ENCODE measurements at regions not wholly inside any gene's neighbourhood (a gene's known extent, or its start where the extent isn't known, plus 50 kb on each side); places are given as distances from the start of the nearest gene placed in this dataset.

DNA sequence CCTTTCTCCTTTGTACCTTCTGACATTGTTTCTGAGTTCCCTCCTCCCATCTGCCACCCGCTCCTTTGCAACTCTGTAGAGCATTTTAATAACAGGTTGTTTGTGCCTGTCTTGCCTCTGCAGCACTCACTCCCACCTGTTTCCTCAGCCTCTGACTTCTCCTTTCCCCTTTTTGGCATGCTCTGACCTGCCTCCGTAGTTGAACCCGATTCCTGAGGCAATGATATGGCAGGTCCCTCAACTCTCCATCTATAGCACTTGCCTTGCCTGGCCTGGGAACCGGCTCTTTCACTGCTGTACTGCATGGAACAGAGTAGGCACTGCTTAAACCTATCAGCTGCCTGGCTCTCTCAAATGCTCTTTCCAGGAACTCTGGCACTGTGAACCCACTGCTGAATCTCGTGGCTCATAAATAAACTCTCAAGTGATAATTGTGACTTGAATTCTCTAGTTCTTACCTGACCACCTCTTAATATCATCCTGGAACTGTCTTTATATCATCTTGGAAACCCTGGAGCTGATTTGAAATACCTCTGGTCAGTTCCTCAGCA is 50.3 kb downstream of the UTRN start:
- no peak for DNase-seq

- no peak for DNase-seq
Measured at GRCh38 chr6:144335914-144336313, 50.8 kb downstream of the UTRN start.

DNA sequence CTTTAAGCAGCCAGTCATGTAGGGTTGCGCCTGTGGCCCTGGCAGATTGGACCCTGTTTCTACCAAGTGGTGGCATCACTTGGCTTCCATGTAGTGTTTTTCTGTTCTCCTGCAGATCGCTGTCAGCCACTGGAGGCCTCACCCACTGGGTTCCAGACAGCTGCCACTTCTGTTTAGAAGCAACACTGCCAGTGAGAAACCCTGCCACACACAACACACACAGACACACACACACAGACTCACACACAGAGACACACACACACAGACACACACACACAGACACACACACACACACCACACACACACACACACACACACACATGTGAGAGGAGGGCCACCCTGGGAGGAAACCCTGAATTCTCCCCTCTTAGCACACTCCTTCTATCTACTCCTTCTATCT is 51.8 kb downstream of the UTRN start:
- DNase-seq, result no peak

DNA sequence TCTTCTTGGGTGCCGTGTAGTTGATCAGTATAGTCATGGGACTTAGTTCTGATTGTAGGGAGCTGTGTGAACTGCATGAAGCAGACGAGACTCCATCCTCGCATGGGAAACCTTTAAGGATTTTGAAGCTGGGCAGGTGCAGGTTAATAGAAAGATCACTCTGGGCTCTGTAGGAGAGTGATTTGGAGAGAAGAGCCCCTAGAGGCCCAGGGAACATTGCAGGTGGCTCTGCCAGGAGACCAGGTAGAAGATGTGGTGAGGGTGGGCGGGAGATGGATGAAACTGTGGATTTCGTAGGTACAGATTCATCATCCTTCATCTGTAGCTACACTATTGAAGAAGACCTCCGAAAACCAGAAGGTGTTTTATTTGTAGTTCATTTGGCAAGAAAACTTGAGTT is 53.3 kb downstream of the UTRN start:
- no peak for DNase-seq

DNA sequence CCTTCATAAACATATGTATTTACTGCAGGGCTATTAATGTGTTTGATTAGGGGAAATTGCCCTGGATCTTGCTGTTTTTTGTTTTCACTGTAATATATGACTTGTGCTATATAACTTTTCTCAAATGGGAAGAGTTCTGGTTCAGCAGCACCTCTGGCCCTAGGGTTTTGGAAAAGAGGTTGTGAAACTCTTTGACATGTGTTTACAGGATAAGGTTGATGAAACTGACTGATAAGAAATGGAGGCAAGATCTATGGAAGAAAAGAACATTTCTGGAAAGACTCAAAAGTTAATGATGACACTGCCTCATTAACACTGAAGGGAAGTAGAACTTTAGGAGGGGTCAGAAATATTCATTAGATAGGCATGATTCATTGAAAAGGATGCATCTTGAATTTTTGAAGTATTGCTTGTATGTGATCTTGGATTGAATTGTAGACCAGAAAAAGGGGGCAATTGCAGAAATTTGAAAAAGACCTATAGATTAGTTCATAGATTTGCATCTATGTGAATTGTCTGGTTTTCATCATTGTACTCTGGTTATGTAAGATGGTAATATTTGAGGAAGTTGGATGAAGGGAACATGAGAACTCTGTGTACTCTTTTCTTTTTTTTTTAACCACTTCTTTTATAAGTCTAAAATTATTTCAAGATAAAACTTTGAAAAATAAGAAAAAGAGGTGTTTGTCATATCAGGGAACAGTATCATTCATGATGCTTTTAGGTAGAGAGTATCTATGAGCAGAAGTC is 54.0 kb downstream of the UTRN start:
- no peak for DNase-seq

- DNase-seq, result no peak
Measured at GRCh38 chr6:144339859-144340452, 54.8 kb downstream of the UTRN start.

GRCh38 chr6:144340541-144341371 is 55.6 kb downstream of the UTRN start:
- no peak for DNase-seq

GRCh38 chr6:144341831-144342527 is 56.8 kb downstream of the UTRN start:
- DNase-seq, result no peak

- no peak for DNase-seq
Measured at GRCh38 chr6:144343701-144344428, 58.7 kb downstream of the UTRN start.

DNA sequence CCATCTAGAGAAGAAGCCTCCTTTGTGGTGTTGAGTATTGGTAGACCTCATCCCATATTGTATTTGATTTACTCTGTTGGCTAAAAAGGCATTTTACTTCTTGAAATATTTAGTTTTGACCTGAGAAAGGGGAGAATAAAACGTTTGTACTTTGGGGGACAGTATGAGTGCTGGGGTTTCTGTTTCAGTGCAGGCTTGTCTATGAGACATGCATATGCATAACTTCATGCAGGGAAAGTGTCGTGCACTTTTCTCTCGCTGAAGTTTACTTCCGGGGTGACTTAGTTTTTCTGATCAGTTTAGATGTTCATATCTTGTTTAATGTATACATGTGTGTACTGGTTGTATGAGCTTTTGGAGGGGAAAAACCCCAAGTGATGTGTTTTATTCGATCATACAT is 59.5 kb downstream of the UTRN start:
- DNase-seq, result no peak

DNA sequence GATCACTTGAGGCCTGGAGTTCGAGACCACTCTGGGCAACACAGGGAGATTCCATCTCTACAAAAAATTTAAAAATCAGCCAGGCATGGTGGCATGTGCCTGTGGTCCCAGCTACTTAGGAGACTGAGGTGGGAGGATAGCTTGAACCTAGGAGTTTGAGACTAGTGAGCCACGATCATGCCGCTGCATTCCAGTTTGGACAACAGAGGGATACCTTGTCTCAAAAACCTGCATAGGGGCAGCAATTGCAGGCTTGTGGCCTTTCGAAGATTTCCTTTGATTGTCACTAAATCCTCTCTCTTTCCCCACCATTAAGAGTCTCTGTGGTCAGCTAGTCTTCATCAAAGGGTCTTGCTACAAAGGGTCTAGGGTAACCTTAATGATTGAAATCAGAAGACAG is 60.3 kb downstream of the UTRN start:
- no peak for DNase-seq

GRCh38 chr6:144346719-144347447 is 61.7 kb downstream of the UTRN start:
- no peak for DNase-seq

GRCh38 chr6:144347448-144347759 is 62.3 kb downstream of the UTRN start:
- no peak for DNase-seq

DNA sequence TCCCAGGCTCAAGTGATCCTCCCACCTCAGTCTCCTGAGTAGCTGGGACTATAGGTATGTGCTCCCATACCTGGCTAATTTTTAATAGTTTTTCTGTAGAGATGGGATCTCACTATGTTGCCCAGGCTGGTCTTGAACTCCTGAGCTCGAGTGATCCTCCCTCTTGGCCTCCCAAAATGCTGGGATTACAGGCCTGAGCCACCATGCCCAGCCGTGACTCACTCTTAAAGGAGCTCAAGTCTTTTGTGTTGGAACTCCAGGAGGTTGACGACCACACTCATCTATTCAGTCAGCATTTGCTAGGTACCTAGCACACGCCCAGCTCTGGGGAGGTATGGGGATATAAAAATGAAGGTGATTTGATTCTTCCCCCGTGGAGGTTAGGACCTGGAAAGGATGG is 62.8 kb downstream of the UTRN start:
- DNase-seq, result no peak

- no peak for DNase-seq
Measured at GRCh38 chr6:144349690-144350527, 64.8 kb downstream of the UTRN start.

- DNase-seq, result no peak
Measured at GRCh38 chr6:144350528-144350880, 65.4 kb downstream of the UTRN start.

DNA sequence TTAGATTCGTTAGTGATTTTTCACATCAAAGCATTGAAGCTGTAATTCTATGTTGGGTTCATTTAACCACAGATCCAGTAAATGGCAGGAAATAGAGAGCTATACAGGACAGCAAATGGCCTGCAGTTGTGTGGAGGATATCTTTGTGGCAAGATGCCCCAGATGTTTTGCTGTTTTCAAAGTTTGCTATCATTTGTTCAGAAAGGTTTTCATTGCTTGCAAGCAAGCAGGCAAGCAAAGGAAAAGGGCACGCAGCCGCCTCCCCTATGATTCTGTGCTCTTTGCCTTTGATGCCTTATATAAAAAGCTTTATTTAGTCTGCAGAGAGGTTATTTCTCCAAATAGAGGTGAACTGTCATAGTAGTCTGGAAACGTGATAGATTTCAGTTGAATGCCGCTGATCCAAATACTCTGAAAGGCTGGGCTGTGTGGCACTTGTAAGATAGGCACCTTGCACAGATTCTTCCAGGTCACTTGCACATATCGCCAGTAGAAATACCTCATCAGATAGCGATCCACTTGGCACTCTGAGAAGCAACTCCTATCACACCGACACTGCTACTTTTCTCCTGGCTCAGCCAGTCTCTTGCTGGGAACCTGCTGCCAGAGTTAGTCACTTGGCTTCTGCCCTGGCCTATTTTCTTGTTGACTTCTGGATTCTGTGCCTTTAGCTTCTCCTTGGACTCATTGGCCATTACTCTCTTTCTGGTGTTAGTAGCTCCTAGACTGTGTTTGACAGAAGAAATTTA is 66.4 kb downstream of the UTRN start:
- DNase-seq, result no peak

- DNase-seq, result no peak
Measured at GRCh38 chr6:144352331-144352730, 67.2 kb downstream of the UTRN start.

GRCh38 chr6:144353871-144354314 is 68.8 kb downstream of the UTRN start:
- no peak for DNase-seq

DNA sequence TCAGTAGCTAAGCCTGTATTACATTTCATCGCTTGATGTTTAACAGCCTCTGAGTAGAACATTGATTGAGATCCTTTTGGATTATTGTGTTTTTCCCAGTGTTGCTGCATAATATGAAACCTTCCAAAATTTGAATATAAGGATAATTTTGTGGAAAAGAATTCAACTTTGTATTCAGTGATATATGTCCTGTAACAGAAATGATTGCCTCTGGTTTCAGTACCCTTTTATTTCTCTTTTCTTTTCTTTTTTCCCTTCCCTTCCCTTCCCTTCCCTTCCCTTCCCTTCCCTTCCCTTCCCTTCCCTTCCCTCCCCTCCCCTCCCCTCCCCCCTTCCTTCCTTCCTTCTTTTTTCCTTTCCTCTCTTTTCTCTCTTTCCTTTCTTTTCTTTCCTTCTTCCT is 74.6 kb downstream of the UTRN start:
- no peak for DNase-seq
